ENCODE measurements at regions not wholly inside any gene's neighbourhood (a gene's known extent, or its start where the extent isn't known, plus 50 kb on each side); places are given as distances from the start of the nearest gene placed in this dataset.

DNA sequence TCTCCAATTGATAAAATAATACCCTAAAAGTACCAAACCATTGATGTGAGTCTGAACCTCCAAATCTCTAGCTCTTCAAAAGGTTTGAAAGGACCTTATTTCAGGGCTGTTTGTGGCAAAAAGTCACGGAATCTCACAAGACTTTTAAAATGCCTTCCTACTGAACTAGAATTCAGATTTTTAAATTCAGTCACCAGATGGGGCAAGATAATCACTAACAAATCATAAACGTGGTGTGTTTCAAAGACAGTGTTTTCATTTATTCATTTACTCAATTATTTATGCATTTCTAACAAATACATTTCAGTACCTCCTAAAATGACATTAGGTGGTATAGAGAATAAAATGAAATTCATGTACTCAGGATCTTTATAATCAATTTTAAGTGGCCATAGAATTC is 68.2 kb upstream of the SMC2 start:
- H3K36me3 ChIP-seq (ENCODE audit: control insufficient read depth in 2 of 4, insufficient read depth in 4 of 4, low read length in 3 of 4): no peaks in the 10 kb centered on the region
- H3K23ac ChIP-seq (ENCODE audit: insufficient read length): no peak overlapping the region
- no peaks in the 10 kb centered on the region for H3K4me1 ChIP-seq (replicated peaks in 1 of 4; ENCODE audit: control insufficient read depth in 3 of 4, insufficient read depth in 4 of 4, low read length in 3 of 4)
- H2AK5ac ChIP-seq (ENCODE audit: low read depth, low read length): no peak overlapping the region
- H2BK120ac ChIP-seq (replicated peaks; ENCODE audit: low read depth, low read length): no peak overlapping the region
- no peak overlapping the region for H3K4me3 ChIP-seq (ENCODE audit: extremely low read depth in 1 of 4, insufficient read depth in 2 of 4, low read depth in 3 of 4, low read length in 4 of 4)
- H3K4ac ChIP-seq (replicated peaks; ENCODE audit: insufficient read length, low read depth, low read length): no peak overlapping the region
- H4K5ac ChIP-seq (ENCODE audit: insufficient read length, low read depth, low read length): no peak overlapping the region
- no peaks in the 10 kb centered on the region for H3K79me1 ChIP-seq (ENCODE audit: low read depth, low read length)
- no peaks in the 10 kb centered on the region for H4K20me1 ChIP-seq (replicated peaks in 1 of 2; ENCODE audit: control insufficient read depth in 1 of 2, insufficient read depth in 2 of 2, low read length in 2 of 2)
- H3K9ac ChIP-seq (replicated peaks in 1 of 4; ENCODE audit: extremely low read depth in 1 of 4, low read depth in 3 of 4, low read length in 3 of 4): no peak overlapping the region
- H3K4me2 ChIP-seq (ENCODE audit: insufficient read depth in 1 of 2, low read depth in 2 of 2, low read length in 2 of 2): no peak overlapping the region
- H2BK5ac ChIP-seq (ENCODE audit: low read depth, low read length): no peak overlapping the region
- no peak overlapping the region for H2BK20ac ChIP-seq (ENCODE audit: low read length)
- H2AFZ ChIP-seq (ENCODE audit: low read length): no peak overlapping the region
- no peak overlapping the region for H3K56ac ChIP-seq (replicated peaks; ENCODE audit: insufficient read length, low read depth, low read length)
- H3K9me3 ChIP-seq (ENCODE audit: insufficient read depth in 2 of 2, low read depth in 1 of 2, low read length in 1 of 2): no peaks in the 10 kb centered on the region
- FAIRE-seq (no peak), DNase-seq (ENCODE audit: low read depth in 1 of 2, low spot score in 2 of 2) (no peak)
- ChIA-PET CTCF (ENCODE audit: partially characterized antibody) (no interaction called here), POLR2A (ENCODE audit: partially characterized antibody) (no interaction called here)
- H3K14ac ChIP-seq (ENCODE audit: insufficient read length): no peak overlapping the region
- no peak overlapping the region for H2BK15ac ChIP-seq (ENCODE audit: low read length)
- no peak overlapping the region for H4K8ac ChIP-seq (ENCODE audit: extremely low read depth, insufficient read depth, low read length)
- H3K18ac ChIP-seq (ENCODE audit: extremely low read depth, low read length): no peak overlapping the region
- H3K27me3 ChIP-seq (replicated peaks in 1 of 4; ENCODE audit: control insufficient read depth in 3 of 4, extremely low read depth in 1 of 4, insufficient read depth in 3 of 4, low read length in 3 of 4): no peaks in the 10 kb centered on the region
- H3K27ac ChIP-seq (ENCODE audit: low read depth, low read length): no peak overlapping the region
- 72% methylated on average over 2 of the region's 2 CpGs; no CpG with 5 or more reads in 1 of the 2 experiments for WGBS, 2 experiments (ENCODE audit: extremely low coverage in 1 of 2, insufficient coverage in 1 of 2, insufficient read length in 1 of 2, insufficient replicate concordance in 2 of 2, low coverage in 1 of 2, low lambda C conversion rate in 2 of 2, missing lambda C conversion rate in 1 of 2)
- no peak overlapping the region for H4K91ac ChIP-seq (replicated peaks; ENCODE audit: insufficient read length, low read length)
- no peaks in the 10 kb centered on the region; the same call in 1 of the 2 replicates for H3K23me2 ChIP-seq (ENCODE audit: low read depth, low read length)
- H2BK12ac ChIP-seq (ENCODE audit: low read depth, low read length): no peak overlapping the region
- no peaks in the 10 kb centered on the region for H3K79me2 ChIP-seq (ENCODE audit: control insufficient read depth in 1 of 2, insufficient read depth in 2 of 2, low read length in 2 of 2)
- TF ChIP-seq GABPA (IDR thresholded peaks at IDR 0.05; ENCODE audit: borderline replicate concordance, insufficient read depth, low read length): no peak
- no peak for TF ChIP-seq EP300 (IDR thresholded peaks at IDR 0.05; ENCODE audit: borderline replicate concordance in 1 of 2, low read depth in 2 of 2, low read length in 2 of 2)
- TF ChIP-seq POLR2AphosphoS5 (IDR thresholded peaks at IDR 0.05; ENCODE audit: low read depth, low read length): no peak
- TF ChIP-seq SUZ12 (IDR thresholded peaks at IDR 0.05; ENCODE audit: low read length): no peak
- TF ChIP-seq POU5F1 (IDR thresholded peaks at IDR 0.05; ENCODE audit: low read depth, low read length): no peak
- TF ChIP-seq CBX5 (IDR thresholded peaks at IDR 0.05; ENCODE audit: low read depth, low read length): no peak
- TF ChIP-seq SAP30 (IDR thresholded peaks at IDR 0.05; ENCODE audit: insufficient read depth, insufficient replicate concordance, low read length): no peak
- TF ChIP-seq KDM5A (IDR thresholded peaks at IDR 0.05; ENCODE audit: low read length): no peak
- TF ChIP-seq SRF (IDR thresholded peaks at IDR 0.05; ENCODE audit: low read depth, low read length): no peak
- TF ChIP-seq RXRA (IDR thresholded peaks at IDR 0.05; ENCODE audit: insufficient read depth, low read depth, low read length): no peak
- TF ChIP-seq CTCF (IDR thresholded peaks at IDR 0.05; ENCODE audit: control extremely low read depth in 1 of 3, insufficient read depth in 1 of 3, low read depth in 1 of 3, low read length in 3 of 3): no peak
- TF ChIP-seq TAF1 (IDR thresholded peaks at IDR 0.05; ENCODE audit: low read depth, low read length): no peak
- no peak for TF ChIP-seq KDM4A (IDR thresholded peaks at IDR 0.05; ENCODE audit: low read depth, low read length, severe bottlenecking)
